Thyroid gland (tissue), 4 donors: ENCODE measurements at regions not wholly inside any gene's neighbourhood (a gene's known extent, or its start where the extent isn't known, plus 50 kb on each side); places are given as distances from the start of the nearest gene placed in this dataset.
"Not testable (repeated sequence)": the region's sequence is repeated elsewhere in the genome, so short reads cannot be mapped to it uniquely, and the experiment has no call there.

ENCODE experiments used
- POLR2A ChIP-seq, 2 donors: fragments of 450-650 bp; IDR thresholded peaks; one replicate each; pipeline ENCODE4 v1.6.1; 2017; ENCODE audit warnings: antibody characterized with exemption in 2 of 2, mild to moderate bottlenecking in 2 of 2, moderate library complexity in 1 of 2
- TF ChIP-seq, protein P1 (sequence below), 6 experiments: fragments of 200-600 bp in 3 of 6; fragments of 450-650 bp in 3 of 6; sonication (generic) in 3 of 6; IDR thresholded peaks; one replicate each; pipeline ENCODE4 v1.5.1; 2016 to 2019; ENCODE audit warnings: antibody characterized with exemption in 6 of 6, mild to moderate bottlenecking in 2 of 6, inconsistent platforms in 1 of 6, moderate library complexity in 1 of 6

DNA sequence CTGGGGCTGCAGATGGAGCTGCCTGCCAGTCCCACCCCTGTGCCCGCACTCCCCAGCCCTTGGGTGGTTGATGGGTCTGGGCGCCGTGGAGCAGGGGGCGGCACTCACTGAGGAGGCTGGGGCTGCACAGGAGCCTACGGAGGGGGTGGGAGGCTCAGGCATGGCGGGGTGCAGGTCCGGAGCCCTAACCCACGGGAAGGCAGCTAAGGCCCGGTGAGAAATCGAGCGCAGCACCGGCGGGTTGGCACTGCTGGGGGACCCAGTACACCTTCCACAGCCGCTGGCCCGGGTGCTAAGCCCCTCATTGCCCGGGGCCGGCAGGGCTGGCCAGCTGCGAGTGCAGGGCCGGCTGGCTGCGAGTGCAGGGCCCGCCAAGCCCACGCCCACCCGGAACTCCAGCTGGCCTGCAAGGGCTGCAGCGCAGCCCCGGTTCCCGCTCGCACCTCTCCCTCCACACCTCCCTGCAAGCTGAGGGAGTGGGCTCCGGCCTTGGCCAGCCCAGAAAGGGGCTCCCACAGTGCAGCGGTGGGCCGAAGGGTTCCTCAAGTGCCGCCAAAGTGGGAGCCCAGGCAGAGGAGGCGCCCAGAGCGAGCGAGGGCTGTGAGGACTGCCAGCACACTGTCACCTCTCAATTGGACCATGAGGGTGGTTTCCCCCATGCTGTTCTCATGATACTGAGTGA, 80.8 kb upstream of the LUZP2 start:
- TF ChIP-seq, protein P1, sequence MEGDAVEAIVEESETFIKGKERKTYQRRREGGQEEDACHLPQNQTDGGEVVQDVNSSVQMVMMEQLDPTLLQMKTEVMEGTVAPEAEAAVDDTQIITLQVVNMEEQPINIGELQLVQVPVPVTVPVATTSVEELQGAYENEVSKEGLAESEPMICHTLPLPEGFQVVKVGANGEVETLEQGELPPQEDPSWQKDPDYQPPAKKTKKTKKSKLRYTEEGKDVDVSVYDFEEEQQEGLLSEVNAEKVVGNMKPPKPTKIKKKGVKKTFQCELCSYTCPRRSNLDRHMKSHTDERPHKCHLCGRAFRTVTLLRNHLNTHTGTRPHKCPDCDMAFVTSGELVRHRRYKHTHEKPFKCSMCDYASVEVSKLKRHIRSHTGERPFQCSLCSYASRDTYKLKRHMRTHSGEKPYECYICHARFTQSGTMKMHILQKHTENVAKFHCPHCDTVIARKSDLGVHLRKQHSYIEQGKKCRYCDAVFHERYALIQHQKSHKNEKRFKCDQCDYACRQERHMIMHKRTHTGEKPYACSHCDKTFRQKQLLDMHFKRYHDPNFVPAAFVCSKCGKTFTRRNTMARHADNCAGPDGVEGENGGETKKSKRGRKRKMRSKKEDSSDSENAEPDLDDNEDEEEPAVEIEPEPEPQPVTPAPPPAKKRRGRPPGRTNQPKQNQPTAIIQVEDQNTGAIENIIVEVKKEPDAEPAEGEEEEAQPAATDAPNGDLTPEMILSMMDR (IDR thresholded peaks at IDR 0.05) = not testable (repeated sequence)
- not testable (repeated sequence) for TF ChIP-seq POLR2A (IDR thresholded peaks at IDR 0.05)
